CD4-positive, alpha-beta T cell (primary cell): ENCODE measurements at regions not wholly inside any gene's neighbourhood (a gene's known extent, or its start where the extent isn't known, plus 50 kb on each side); places are given as distances from the start of the nearest gene placed in this dataset.
"Not testable (repeated sequence)": the region's sequence is repeated elsewhere in the genome, so short reads cannot be mapped to it uniquely, and the experiment has no call there.

Experiments
- ATAC-seq: fragments of 200-7000 bp; cut with Tn5 transposase; one replicate; pipeline ENCODE4 v1.10.0; 2022; ENCODE audit warnings: mild to moderate bottlenecking; ENCODE audit not compliant: poor library complexity
- CTCF ChIA-PET: fragments of 350-600 bp; sonication (Branson Sonifier 250); formaldehyde crosslinking; loops from one replicate; lab custom pipeline; 2021; ENCODE audit warnings: antibody characterized with exemption, inconsistent platforms; lab: Charles Lee
- POLR2A ChIA-PET: fragments of 350-600 bp; sonication (Branson Sonifier 250); formaldehyde crosslinking; loops from one replicate; lab custom pipeline; 2021; ENCODE audit warnings: antibody characterized with exemption, inconsistent platforms; lab: Charles Lee
- DNase-seq, 14 experiments: peaks; one replicate each; pipeline ENCODE4 v3.0.0-alpha.2; 2013 to 2020; ENCODE audit warnings: mixed read lengths in 2 of 14
- H3K27ac ChIP-seq, 2 donors: one replicate each; pipeline versions ENCODE4 v1.5.1 to v1.7.0; 2013; ENCODE audit warnings: low read length in 2 of 2, low read depth in 1 of 2, mild to moderate bottlenecking in 1 of 2
- H3K27me3 ChIP-seq, 2 experiments: 1 replicate in 1 of 2; 2 replicates in 1 of 2; pipeline versions ENCODE4 v1.6.1 to v1.7.0; 2013; ENCODE audit warnings: low read length in 2 of 2, control low read depth in 1 of 2, mild to moderate bottlenecking in 1 of 2, moderate library complexity in 1 of 2; ENCODE audit not compliant: insufficient read depth in 2 of 2, control insufficient read depth in 1 of 2
- H3K36me3 ChIP-seq: one replicate; pipeline ENCODE4 v1.6.1; 2013; ENCODE audit warnings: low read length, control low read depth; ENCODE audit not compliant: insufficient read depth
- H3K4me1 ChIP-seq: one replicate; pipeline ENCODE4 v1.6.1; 2013; ENCODE audit warnings: low read length, control low read depth; ENCODE audit not compliant: insufficient read depth
- H3K4me3 ChIP-seq: one replicate; pipeline ENCODE4 v1.5.1; 2013; ENCODE audit warnings: mild to moderate bottlenecking, low read length, moderate library complexity
- H3K9me3 ChIP-seq, 2 experiments: 1 replicate in 1 of 2; 2 replicates in 1 of 2; pipeline versions ENCODE4 v1.6.1 to v1.7.0; 2013; ENCODE audit warnings: low read length in 2 of 2, mild to moderate bottlenecking in 2 of 2, control low read depth in 1 of 2, moderate library complexity in 1 of 2; ENCODE audit not compliant: control insufficient read depth in 1 of 2, insufficient read depth in 1 of 2
- H3K27ac Mint-ChIP-seq: one replicate; pipeline ENCODE4 v1.8.0; 2020; ENCODE audit warnings: mixed read lengths
- H3K27me3 Mint-ChIP-seq: one replicate; pipeline ENCODE4 v1.8.0; 2021; ENCODE audit warnings: mixed read lengths
- H3K36me3 Mint-ChIP-seq: one replicate; pipeline ENCODE4 v1.8.0; 2021; ENCODE audit warnings: low read depth, mixed read lengths
- H3K4me1 Mint-ChIP-seq: one replicate; pipeline ENCODE4 v1.8.0; 2021; ENCODE audit warnings: low read depth, mixed read lengths
- H3K4me3 Mint-ChIP-seq: one replicate; pipeline ENCODE4 v1.8.0; 2020; ENCODE audit warnings: mild to moderate bottlenecking, mixed read lengths
- H3K9me3 Mint-ChIP-seq: one replicate; pipeline ENCODE4 v1.8.0; 2020; ENCODE audit warnings: mixed read lengths
- intact Hi-C, 2 experiments: fragments of 100-400 bp; cut with DNase I in 1 of 2; cut with micrococcal nuclease in 1 of 2; formaldehyde crosslinking; loops; one replicate each; pipeline versions ENCODE4 v1.15.1 to v1.9.0; 2023 to 2025; cut with DNase I, micrococcal nuclease
- TF ChIP-seq, protein P1 (sequence below): fragments of 200-600 bp; IDR thresholded peaks from one replicate; pipeline ENCODE4 v1.8.0; 2022; ENCODE audit warnings: antibody characterized with exemption, mild to moderate bottlenecking

DNA sequence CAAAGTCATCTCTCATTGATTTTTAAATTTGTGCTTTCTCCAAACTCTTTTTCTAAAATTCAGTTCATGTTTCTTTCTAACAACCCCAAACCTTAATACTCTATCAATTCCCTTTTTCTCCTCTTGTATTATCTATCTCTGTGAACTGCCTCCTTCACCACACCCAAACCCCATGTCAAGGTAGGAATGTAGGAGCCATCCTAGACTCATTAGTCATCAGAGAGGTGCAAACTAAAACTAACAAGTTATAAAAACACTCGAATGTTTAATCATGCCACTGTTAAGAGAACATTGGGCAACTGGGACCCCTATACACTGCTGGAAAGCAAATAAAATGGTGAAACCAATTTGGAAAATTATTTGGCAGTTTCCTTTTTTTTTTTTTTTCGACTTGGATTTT is 533.8 kb upstream of the LRRN3 start:
- ATAC-seq (no peak), DNase-seq (no peak)
- H3K27ac Mint-ChIP-seq, result no peak overlapping the region
- POLR2A ChIA-PET, result no interaction called here
- H3K27me3 ChIP-seq, result no peaks in the 10 kb centered on the region
- peaks cover 2% of the 10 kb centered on the region for H3K9me3 Mint-ChIP-seq
- H3K36me3 Mint-ChIP-seq, result no peaks in the 10 kb centered on the region
- no peaks in the 10 kb centered on the region for H3K36me3 ChIP-seq
- no peaks in the 10 kb centered on the region for H3K4me1 Mint-ChIP-seq
- TF ChIP-seq, protein P1, sequence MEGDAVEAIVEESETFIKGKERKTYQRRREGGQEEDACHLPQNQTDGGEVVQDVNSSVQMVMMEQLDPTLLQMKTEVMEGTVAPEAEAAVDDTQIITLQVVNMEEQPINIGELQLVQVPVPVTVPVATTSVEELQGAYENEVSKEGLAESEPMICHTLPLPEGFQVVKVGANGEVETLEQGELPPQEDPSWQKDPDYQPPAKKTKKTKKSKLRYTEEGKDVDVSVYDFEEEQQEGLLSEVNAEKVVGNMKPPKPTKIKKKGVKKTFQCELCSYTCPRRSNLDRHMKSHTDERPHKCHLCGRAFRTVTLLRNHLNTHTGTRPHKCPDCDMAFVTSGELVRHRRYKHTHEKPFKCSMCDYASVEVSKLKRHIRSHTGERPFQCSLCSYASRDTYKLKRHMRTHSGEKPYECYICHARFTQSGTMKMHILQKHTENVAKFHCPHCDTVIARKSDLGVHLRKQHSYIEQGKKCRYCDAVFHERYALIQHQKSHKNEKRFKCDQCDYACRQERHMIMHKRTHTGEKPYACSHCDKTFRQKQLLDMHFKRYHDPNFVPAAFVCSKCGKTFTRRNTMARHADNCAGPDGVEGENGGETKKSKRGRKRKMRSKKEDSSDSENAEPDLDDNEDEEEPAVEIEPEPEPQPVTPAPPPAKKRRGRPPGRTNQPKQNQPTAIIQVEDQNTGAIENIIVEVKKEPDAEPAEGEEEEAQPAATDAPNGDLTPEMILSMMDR, result no peak
- no peak overlapping the region for H3K4me3 Mint-ChIP-seq
- no peaks in the 10 kb centered on the region for H3K9me3 ChIP-seq
- CTCF ChIA-PET, result no interaction called here
- H3K27me3 Mint-ChIP-seq, result no peaks in the 10 kb centered on the region
- intact Hi-C loops, result no loop called here
- H3K27ac ChIP-seq, result no peak overlapping the region
- H3K4me1 ChIP-seq, result no peaks in the 10 kb centered on the region
- no peak overlapping the region for H3K4me3 ChIP-seq

DNA sequence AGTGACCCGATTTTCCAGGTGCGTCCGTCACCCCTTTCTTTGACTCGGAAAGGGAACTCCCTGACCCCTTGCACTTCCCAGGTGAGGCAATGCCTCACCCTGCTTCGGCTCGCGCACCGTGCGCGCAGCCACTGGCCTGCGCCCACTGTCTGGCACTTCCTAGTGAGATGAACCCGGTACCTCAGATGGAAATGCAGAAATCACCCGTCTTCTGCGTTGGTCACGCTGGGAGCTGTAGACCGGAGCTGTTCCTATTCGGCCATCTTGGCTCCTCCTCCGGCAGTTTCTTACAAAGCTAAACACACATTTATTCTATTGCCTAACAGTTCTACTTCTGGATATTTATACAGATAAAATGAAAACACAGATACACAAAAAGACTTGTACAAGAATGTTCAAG is 527.6 kb upstream of the LRRN3 start:
- ATAC-seq, H3K4me3 Mint-ChIP-seq, DNase-seq, H3K36me3 ChIP-seq, H3K4me1 ChIP-seq, H3K9me3 Mint-ChIP-seq, CTCF ChIA-PET, H3K27me3 Mint-ChIP-seq, H3K27ac ChIP-seq, H3K27me3 ChIP-seq, POLR2A ChIA-PET, H3K27ac Mint-ChIP-seq, H3K4me1 Mint-ChIP-seq, H3K36me3 Mint-ChIP-seq, H3K9me3 ChIP-seq, intact Hi-C loops, H3K4me3 ChIP-seq: not testable (repeated sequence)

DNA sequence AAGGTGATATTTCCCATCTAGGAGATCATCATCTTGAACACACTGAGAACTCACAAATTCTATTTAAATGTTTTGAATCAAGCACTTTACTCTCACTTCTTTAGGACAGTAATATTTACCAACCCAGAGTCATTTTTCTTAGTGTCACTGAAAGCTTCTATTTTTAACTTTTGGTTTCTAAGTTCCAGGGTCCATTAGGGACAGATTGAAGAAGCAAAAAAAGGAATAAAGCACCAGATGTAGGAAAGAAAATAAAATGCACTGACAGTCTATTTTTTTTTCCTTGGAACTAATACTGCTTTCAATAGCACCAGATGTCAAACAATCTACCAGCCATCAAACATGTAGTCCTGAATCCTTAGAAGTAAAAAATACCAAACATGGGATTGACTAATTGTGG is 526.7 kb upstream of the LRRN3 start:
- H3K27me3 Mint-ChIP-seq, result no peaks in the 10 kb centered on the region
- no peaks in the 10 kb centered on the region for H3K4me1 Mint-ChIP-seq
- no peak for ATAC-seq
- intact Hi-C loops, result no loop called here
- Histone ChIP-seq H3K27ac (no peak overlapping the region), H3K4me3 (no peak overlapping the region), H3K27me3 (no peaks in the 10 kb centered on the region), H3K36me3 (no peaks in the 10 kb centered on the region), H3K4me1 (no peaks in the 10 kb centered on the region), H3K9me3 (no peaks in the 10 kb centered on the region)
- TF ChIP-seq, protein P1, result no peak
- peaks cover 5% of the 10 kb centered on the region for H3K36me3 Mint-ChIP-seq
- ChIA-PET CTCF (no interaction called here), POLR2A (no interaction called here)
- H3K9me3 Mint-ChIP-seq, result no peaks in the 10 kb centered on the region
- no peak overlapping the region for H3K27ac Mint-ChIP-seq
- H3K4me3 Mint-ChIP-seq, result no peak overlapping the region
- DNase-seq, result no peak

DNA sequence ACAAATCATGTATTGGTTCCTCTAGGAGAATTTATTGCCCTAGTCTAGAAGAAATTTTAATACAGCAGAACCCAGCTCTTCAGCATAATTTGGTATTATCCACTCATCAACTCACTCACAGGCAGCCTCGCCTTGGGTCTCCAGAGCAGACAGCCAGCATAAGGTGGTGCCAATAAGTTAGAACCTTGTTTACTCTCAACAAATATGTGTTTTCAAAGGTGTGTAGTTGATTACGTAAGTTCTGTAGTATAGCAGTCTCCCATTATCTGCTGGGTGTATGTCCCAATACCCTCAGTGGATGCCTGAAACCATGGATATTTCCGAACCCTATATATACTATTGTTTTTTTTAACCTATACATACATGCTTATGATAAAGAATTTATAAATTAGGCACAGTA is 522.5 kb upstream of the LRRN3 start:
- CTCF ChIA-PET, result no interaction called here
- no peak overlapping the region for H3K27ac ChIP-seq
- peaks cover 3% of the 10 kb centered on the region for H3K36me3 Mint-ChIP-seq
- intact Hi-C loops, result no loop called here
- H3K9me3 ChIP-seq, result no peaks in the 10 kb centered on the region
- no peaks in the 10 kb centered on the region for H3K4me1 ChIP-seq
- H3K4me3 ChIP-seq, result no peak overlapping the region
- ATAC-seq (no peak), DNase-seq (no peak)
- H3K36me3 ChIP-seq, result no peaks in the 10 kb centered on the region
- TF ChIP-seq, protein P1, result no peak
- no peaks in the 10 kb centered on the region for H3K27me3 Mint-ChIP-seq
- POLR2A ChIA-PET, result no interaction called here
- H3K4me1 Mint-ChIP-seq, result no peaks in the 10 kb centered on the region
- H3K27me3 ChIP-seq, result no peaks in the 10 kb centered on the region
- no peaks in the 10 kb centered on the region for H3K9me3 Mint-ChIP-seq
- H3K4me3 Mint-ChIP-seq, result no peak overlapping the region
- H3K27ac Mint-ChIP-seq, result no peak overlapping the region
